HCT116 (cell line): ENCODE measurements at regions not wholly inside any gene's neighbourhood (a gene's known extent, or its start where the extent isn't known, plus 50 kb on each side); places are given as distances from the start of the nearest gene placed in this dataset.

Experiments
- ATAC-seq: fragments of 200-7000 bp; cut with Tn5 transposase; 2 replicates; pipeline ENCODE4 v1.9.1; 2020; ENCODE audit warnings: mild to moderate bottlenecking, moderate library complexity
- BruUV-seq: library from RNA; stranded (reverse); fragments of 400-500 nt; replicated peaks from 2 replicates; lab custom pipeline; 2021; lab: Mats Ljungman, UMichigan
- CTCF ChIA-PET: fragments of 300-600 bp; sonication (Branson Sonifier 250); formaldehyde crosslinking; loops from one replicate; lab custom pipeline; 2021; ENCODE audit warnings: antibody characterized with exemption; lab: Charles Lee
- POLR2A ChIA-PET: fragments of 300-600, 350-600 bp; sonication (Branson Sonifier 250); formaldehyde crosslinking; loops from one replicate; lab custom pipeline; 2021; ENCODE audit warnings: antibody characterized with exemption; lab: Charles Lee
- RAD21 ChIA-PET, 2 experiments: fragments of 300-600 bp; sonication (Branson Sonifier 250); formaldehyde crosslinking; loops; one replicate each; lab custom pipeline; 2023; ENCODE audit warnings: low total read pairs in 2 of 2; ENCODE audit not compliant: uncharacterized antibody in 2 of 2, unreplicated experiment in 2 of 2, low non-redundant PET in 1 of 2; lab: Charles Lee
- DNase-seq: peaks from one replicate; pipeline ENCODE4 v3.0.0-alpha.2; 2010; ENCODE audit warnings: low read depth, low spot score
- H2AFZ ChIP-seq: fragments of 200-600 bp; shearing (Covaris generic), sonication (generic); 2 replicates; pipeline ENCODE4 v1.6.1; 2017; ENCODE audit warnings: low read depth, mixed run types, mixed read lengths, antibody characterized with exemption, low read length; ENCODE audit not compliant: poor library complexity, severe bottlenecking
- H3K27ac ChIP-seq: 2 replicates; pipeline ENCODE4 v1.5.1; 2012; ENCODE audit warnings: low read depth, low read length
- H3K27me3 ChIP-seq: fragments of 200-600 bp; sonication (generic); 2 replicates; pipeline ENCODE4 v1.6.1; 2016; ENCODE audit warnings: mixed run types, low read length, mixed read lengths; ENCODE audit not compliant: insufficient read depth
- H3K36me3 ChIP-seq, 2 experiments: fragments of 200-500 bp in 1 of 2; fragments of 200-600 bp in 1 of 2; sonication (Bioruptor generic) in 1 of 2; sonication (generic) in 1 of 2; 2 replicates each; pipeline versions ENCODE4 v1.5.1 to v1.6.1; 2014 to 2016; ENCODE audit warnings: low read length in 2 of 2, inconsistent platforms in 1 of 2, mixed read lengths in 1 of 2, mixed run types in 1 of 2; ENCODE audit not compliant: insufficient read depth in 2 of 2, control insufficient read depth in 1 of 2
- H3K4me1 ChIP-seq, 2 experiments: fragments of 200-600 bp in 1 of 2; sonication (generic) in 1 of 2; 2 replicates each; pipeline versions ENCODE4 v1.5.1 to v1.6.1; 2012 to 2017; ENCODE audit warnings: low read length in 2 of 2, inconsistent platforms in 1 of 2, mild to moderate bottlenecking in 1 of 2, mixed read lengths in 1 of 2, mixed run types in 1 of 2, moderate library complexity in 1 of 2; ENCODE audit not compliant: insufficient read depth in 2 of 2, control insufficient read depth in 1 of 2
- H3K4me2 ChIP-seq: fragments of 200-600 bp; sonication (generic); 2 replicates; pipeline ENCODE4 v1.6.1; 2017; ENCODE audit warnings: mixed run types, low read length, mixed read lengths
- H3K4me3 ChIP-seq, 2 experiments: fragments of 200-600 bp in 1 of 2; sonication (generic) in 1 of 2; replicated peaks in 1 of 2; 2 replicates each; pipeline ENCODE4 v1.5.1; 2011 to 2016; ENCODE audit warnings: low read length in 2 of 2, control low read depth in 1 of 2, low read depth in 1 of 2, mild to moderate bottlenecking in 1 of 2, mixed read lengths in 1 of 2, mixed run types in 1 of 2
- H3K79me2 ChIP-seq: fragments of 200-600 bp; sonication (generic); 2 replicates; pipeline ENCODE4 v1.6.1; 2017; ENCODE audit warnings: mild to moderate bottlenecking, mixed run types, low read length, moderate library complexity, mixed read lengths; ENCODE audit not compliant: insufficient read depth
- H3K9ac ChIP-seq: fragments of 200-600 bp; sonication (generic); 2 replicates; pipeline ENCODE4 v1.6.1; 2016; ENCODE audit warnings: low read length, mixed read lengths
- H3K9me2 ChIP-seq: fragments of 200-600 bp; sonication (generic), shearing (Covaris generic); 2 replicates; pipeline ENCODE4 v1.6.1; 2017; ENCODE audit warnings: mixed run types, mild to moderate bottlenecking, moderate library complexity; ENCODE audit not compliant: insufficient read depth
- H3K9me3 ChIP-seq, 2 experiments: fragments of 200-500 bp in 1 of 2; fragments of 200-600 bp in 1 of 2; sonication (Bioruptor generic) in 1 of 2; sonication (generic) in 1 of 2; 2 replicates each; pipeline ENCODE4 v1.6.1; 2014 to 2017; ENCODE audit warnings: low read length in 2 of 2, mixed read lengths in 2 of 2, inconsistent platforms in 1 of 2, low read depth in 1 of 2, mild to moderate bottlenecking in 1 of 2, mixed run types in 1 of 2, moderate library complexity in 1 of 2; ENCODE audit not compliant: control insufficient read depth in 1 of 2, insufficient read depth in 1 of 2
- H4K20me1 ChIP-seq: fragments of 200-600 bp; sonication (generic), shearing (Covaris generic); 2 replicates; pipeline ENCODE4 v1.6.1; 2017; ENCODE audit warnings: mixed run types, mild to moderate bottlenecking, moderate library complexity; ENCODE audit not compliant: insufficient read depth
- ATF3 ChIP-seq: IDR thresholded peaks from 2 replicates; pipeline ENCODE4 v1.6.1; 2012
- CBX3 ChIP-seq: IDR thresholded peaks from 2 replicates; pipeline ENCODE4 v1.6.1; 2012; ENCODE audit warnings: low read depth
- CEBPB ChIP-seq: IDR thresholded peaks from 2 replicates; pipeline ENCODE4 v1.6.1; 2012; ENCODE audit warnings: low read depth
- CTCF ChIP-seq, 3 experiments: fragments of 200-600 bp in 1 of 3; sonication (generic) in 1 of 3; IDR thresholded peaks in 2 of 3; conservative IDR thresholded peaks in 1 of 3; 2 replicates each; pipeline ENCODE4 v1.5.1; 2012 to 2017; ENCODE audit warnings: low read depth in 2 of 3, low read length in 2 of 3, antibody characterized with exemption in 1 of 3, borderline replicate concordance in 1 of 3, control low read depth in 1 of 3, mild to moderate bottlenecking in 1 of 3, mixed read lengths in 1 of 3, mixed run types in 1 of 3, moderate library complexity in 1 of 3; ENCODE audit not compliant: insufficient read depth in 1 of 3
- ELF1 ChIP-seq: IDR thresholded peaks from 2 replicates; pipeline ENCODE4 v1.6.1; 2012; ENCODE audit warnings: low read depth, borderline replicate concordance
- EZH2 ChIP-seq: fragments of 200-600 bp; sonication (generic); IDR thresholded peaks from 2 replicates; pipeline ENCODE4 v1.6.1; 2017; ENCODE audit warnings: antibody characterized with exemption, mixed run types
- JUND ChIP-seq: IDR thresholded peaks from 2 replicates; pipeline ENCODE4 v1.6.1; 2012
- POLR2A ChIP-seq: IDR thresholded peaks from 2 replicates; pipeline ENCODE4 v1.7.0; 2011; ENCODE audit warnings: borderline replicate concordance; ENCODE audit not compliant: insufficient read depth, insufficient read length; ENCODE audit errors: extremely low read depth
- POLR2AphosphoS5 ChIP-seq: IDR thresholded peaks from 2 replicates; pipeline ENCODE4 v1.6.1; 2011; ENCODE audit warnings: mild to moderate bottlenecking, low read depth, low read length, moderate library complexity
- RAD21 ChIP-seq: IDR thresholded peaks from 2 replicates; pipeline ENCODE4 v1.6.1; 2012; ENCODE audit warnings: low read depth, mild to moderate bottlenecking
- SIN3A ChIP-seq: IDR thresholded peaks from 2 replicates; pipeline ENCODE4 v1.6.1; 2012; ENCODE audit warnings: low read depth
- SP1 ChIP-seq: IDR thresholded peaks from 2 replicates; pipeline ENCODE4 v1.6.1; 2012; ENCODE audit warnings: low read depth
- TCF7L2 ChIP-seq: IDR thresholded peaks from 2 replicates; pipeline ENCODE4 v1.7.0; 2011; ENCODE audit warnings: borderline replicate concordance, inconsistent platforms; ENCODE audit not compliant: insufficient read depth, insufficient read length; ENCODE audit errors: extremely low read depth
- YY1 ChIP-seq: IDR thresholded peaks from 2 replicates; pipeline ENCODE4 v1.6.1; 2011; ENCODE audit warnings: low read length, low read depth, moderate library complexity, mild to moderate bottlenecking; ENCODE audit not compliant: insufficient replicate concordance; ENCODE audit errors: extremely low read depth
- ZBTB33 ChIP-seq: IDR thresholded peaks from 2 replicates; pipeline ENCODE4 v1.6.1; 2011; ENCODE audit warnings: mild to moderate bottlenecking, low read length, moderate library complexity; ENCODE audit not compliant: insufficient replicate concordance; ENCODE audit errors: extremely low read depth
- ZFX ChIP-seq: fragments of 450-650 bp; IDR thresholded peaks from 2 replicates; pipeline ENCODE4 v1.6.1; 2017
- ZNF274 ChIP-seq: fragments of 200-500 bp; sonication (Bioruptor generic); IDR thresholded peaks from 2 replicates; pipeline ENCODE4 v1.6.1; 2014; ENCODE audit warnings: mild to moderate bottlenecking, low read depth, low read length, inconsistent platforms
- intact Hi-C: fragments of 100-400 bp; cut with micrococcal nuclease; formaldehyde crosslinking; loops from 2 replicates; pipeline ENCODE4 v1.10.0; 2022
- TF ChIP-seq, protein P1 (sequence below): IDR thresholded peaks from 2 replicates; pipeline ENCODE4 v1.6.1; 2012

DNA sequence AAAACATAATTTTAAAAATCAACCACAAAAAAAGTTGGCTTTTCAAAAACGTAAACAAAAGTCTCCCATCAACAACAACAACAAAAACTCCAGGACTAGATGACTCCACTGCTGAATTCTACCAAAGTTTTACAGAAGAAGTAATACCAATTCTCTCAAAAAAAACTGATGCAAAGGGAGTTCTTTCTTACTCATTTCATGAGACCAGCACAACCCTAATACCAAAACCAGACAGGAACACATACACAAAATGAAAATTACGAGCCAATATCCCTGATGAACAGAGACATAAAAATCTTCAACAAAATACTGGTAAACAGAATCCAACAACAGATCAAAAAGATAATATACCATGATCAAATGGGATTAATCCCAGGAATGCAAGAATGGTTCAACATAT is 147.3 kb downstream of the BTG1 start:
- Histone ChIP-seq H3K27ac (no peak overlapping the region), H3K9ac (no peak overlapping the region), H3K36me3 (no peaks in the 10 kb centered on the region), H3K4me1 (no peaks in the 10 kb centered on the region), H3K9me3 (no peaks in the 10 kb centered on the region), H3K79me2 (no peaks in the 10 kb centered on the region), H2AFZ (no peak overlapping the region), H3K4me2 (no peak overlapping the region), H3K4me3 (no peak overlapping the region), H3K9me2 (no peaks in the 10 kb centered on the region), H3K27me3 (no peaks in the 10 kb centered on the region), H4K20me1 (no peaks in the 10 kb centered on the region)
- ChIA-PET RAD21 (no interaction called here), CTCF (no interaction called here), POLR2A (no interaction called here)
- ATAC-seq = no peak
- intact Hi-C loops = no loop called here
- BruUV-seq = no TSS peak
- DNase-seq = no peak
- TF ChIP-seq EZH2 (no peak), SP1 (no peak), POLR2AphosphoS5 (no peak), CTCF (IDR thresholded peaks at IDR 0.05 in 2 of 3, conservative IDR thresholded peaks at IDR 0.05 in 1 of 3; ENCODE audit: borderline replicate concordance in 1 of 3, insufficient read depth in 1 of 3, low read depth in 2 of 3, low read length in 2 of 3) (no peak), CBX3 (no peak), CEBPB (no peak), TCF7L2 (no peak), RAD21 (no peak), ELF1 (no peak), SIN3A (no peak), ZBTB33 (no peak), JUND (no peak), YY1 (no peak), POLR2A (no peak), ZNF274 (no peak), ZFX (no peak), ATF3 (no peak)
- TF ChIP-seq, protein P1, sequence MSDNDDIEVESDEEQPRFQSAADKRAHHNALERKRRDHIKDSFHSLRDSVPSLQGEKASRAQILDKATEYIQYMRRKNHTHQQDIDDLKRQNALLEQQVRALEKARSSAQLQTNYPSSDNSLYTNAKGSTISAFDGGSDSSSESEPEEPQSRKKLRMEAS = no peak
